ENCODE measurements at regions not wholly inside any gene's neighbourhood (a gene's known extent, or its start where the extent isn't known, plus 50 kb on each side); places are given as distances from the start of the nearest gene placed in this dataset.
A peak's percentile ranks its signal among the peaks of the same experiment; 100 is the strongest.

DNA sequence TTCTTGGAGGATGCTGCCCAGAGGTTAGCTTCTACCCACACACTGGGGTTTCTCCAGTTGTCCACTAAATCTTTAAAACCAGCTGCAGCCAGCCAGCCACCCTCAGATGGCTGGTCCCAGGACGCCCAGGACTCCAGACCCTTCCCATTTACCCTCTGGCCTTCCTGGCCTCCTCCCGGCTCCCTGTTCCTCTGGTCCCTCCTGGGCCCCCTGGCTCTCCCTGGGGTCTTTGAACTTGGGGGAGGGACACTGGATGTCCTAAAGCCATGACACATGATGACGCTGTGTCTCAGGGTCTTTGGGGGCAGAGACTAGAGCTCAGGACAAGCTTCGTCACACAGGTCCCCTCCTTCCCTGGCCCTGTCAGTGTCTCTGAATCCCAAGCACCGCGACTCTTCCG, 201.1 kb upstream of the HDAC4 start:
- TF ChIP-seq, protein P1, sequence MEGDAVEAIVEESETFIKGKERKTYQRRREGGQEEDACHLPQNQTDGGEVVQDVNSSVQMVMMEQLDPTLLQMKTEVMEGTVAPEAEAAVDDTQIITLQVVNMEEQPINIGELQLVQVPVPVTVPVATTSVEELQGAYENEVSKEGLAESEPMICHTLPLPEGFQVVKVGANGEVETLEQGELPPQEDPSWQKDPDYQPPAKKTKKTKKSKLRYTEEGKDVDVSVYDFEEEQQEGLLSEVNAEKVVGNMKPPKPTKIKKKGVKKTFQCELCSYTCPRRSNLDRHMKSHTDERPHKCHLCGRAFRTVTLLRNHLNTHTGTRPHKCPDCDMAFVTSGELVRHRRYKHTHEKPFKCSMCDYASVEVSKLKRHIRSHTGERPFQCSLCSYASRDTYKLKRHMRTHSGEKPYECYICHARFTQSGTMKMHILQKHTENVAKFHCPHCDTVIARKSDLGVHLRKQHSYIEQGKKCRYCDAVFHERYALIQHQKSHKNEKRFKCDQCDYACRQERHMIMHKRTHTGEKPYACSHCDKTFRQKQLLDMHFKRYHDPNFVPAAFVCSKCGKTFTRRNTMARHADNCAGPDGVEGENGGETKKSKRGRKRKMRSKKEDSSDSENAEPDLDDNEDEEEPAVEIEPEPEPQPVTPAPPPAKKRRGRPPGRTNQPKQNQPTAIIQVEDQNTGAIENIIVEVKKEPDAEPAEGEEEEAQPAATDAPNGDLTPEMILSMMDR (conservative IDR thresholded peaks at IDR 0.05; ENCODE audit: low read depth in 2 of 2), result no peak
- Histone ChIP-seq H4K20me1 (replicated peaks; ENCODE audit: insufficient read depth) (no peaks in the 10 kb centered on the region), H2AFZ (no peak overlapping the region), H3K36me3 (ENCODE audit: insufficient read depth) (no peaks in the 10 kb centered on the region), H3K27ac (ENCODE audit: low read depth) (no peak overlapping the region), H3K4me2 (no peak overlapping the region), H3K4me1 (ENCODE audit: insufficient read depth) (no peaks in the 10 kb centered on the region; the same call in 1 of the 2 replicates), H3K79me2 (replicated peaks; ENCODE audit: insufficient read depth) (no peaks in the 10 kb centered on the region), H3F3A (replicated peaks; ENCODE audit: low read depth) (no peaks in the 10 kb centered on the region), H3K4me3 (no peak overlapping the region), H3K9me2 (ENCODE audit: insufficient read depth) (peaks cover 5% of the 10 kb centered on the region; the same call in 1 of the 2 replicates), H3K27me3 (ENCODE audit: insufficient read depth) (no peaks in the 10 kb centered on the region)
- H3K4me3 Mint-ChIP-seq, result no peak overlapping the region
- H3K27ac Mint-ChIP-seq, result no peak overlapping the region
- H3K36me3 Mint-ChIP-seq (ENCODE audit: low read depth), result no peaks in the 10 kb centered on the region
- H3K27me3 Mint-ChIP-seq (ENCODE audit: insufficient read depth, low read depth, poor library complexity), result peaks cover 5% of the 10 kb centered on the region
- no peak for DNase-seq (ENCODE audit: low spot score)
- H3K9me3 Mint-ChIP-seq, result peaks cover 4% of the 10 kb centered on the region; the same call in 1 of the 3 replicates
- no peak; the same call in 2 of the 3 replicates for ATAC-seq
- H3K4me1 Mint-ChIP-seq, result peaks cover 7% of the 10 kb centered on the region

DNA sequence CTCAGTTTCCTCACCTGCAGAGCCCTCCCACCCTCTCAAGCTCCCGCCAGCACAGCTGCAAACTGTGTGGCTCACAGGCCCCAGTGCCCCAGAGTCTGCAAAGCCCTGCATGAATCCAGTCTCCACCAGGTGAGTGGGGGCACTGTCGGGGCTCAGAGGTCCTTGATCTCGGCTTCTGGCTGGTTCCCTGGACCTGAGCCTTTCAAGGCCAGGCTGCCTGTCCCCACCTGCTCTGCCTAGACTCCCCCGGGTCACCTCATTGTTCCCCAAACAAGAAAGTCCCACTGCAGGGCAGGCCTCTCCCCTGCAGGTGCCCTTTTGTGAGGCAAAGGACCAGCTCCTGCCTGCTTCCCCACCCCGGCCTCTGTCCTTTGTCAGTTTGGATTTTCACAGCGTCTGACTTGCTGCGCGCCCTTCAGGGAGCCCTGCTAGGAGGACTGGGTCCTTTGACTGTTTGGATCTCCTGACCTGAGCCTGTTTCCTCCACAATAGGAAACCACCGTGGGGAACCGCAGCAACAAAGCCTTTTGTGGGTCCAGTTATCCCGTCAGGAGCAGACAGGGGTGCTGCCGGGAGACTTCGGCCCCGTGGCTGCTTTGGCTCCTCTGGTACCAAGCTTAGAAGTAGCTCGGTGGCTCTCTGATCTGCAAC, 200.5 kb upstream of the HDAC4 start:
- H3K27me3 ChIP-seq (ENCODE audit: insufficient read depth), result no peaks in the 10 kb centered on the region
- no peaks in the 10 kb centered on the region for H3K36me3 ChIP-seq (ENCODE audit: insufficient read depth)
- H3K36me3 Mint-ChIP-seq (ENCODE audit: low read depth), result no peaks in the 10 kb centered on the region
- H3K79me2 ChIP-seq (replicated peaks; ENCODE audit: insufficient read depth), result no peaks in the 10 kb centered on the region
- H3K4me3 Mint-ChIP-seq, result no peak overlapping the region
- no peak overlapping the region for H3K27ac ChIP-seq (ENCODE audit: low read depth)
- H3K9me3 Mint-ChIP-seq, result peaks cover 4% of the 10 kb centered on the region; the same call in 1 of the 3 replicates
- H3K4me2 ChIP-seq, result no peak overlapping the region
- H3K4me1 ChIP-seq (ENCODE audit: insufficient read depth), result no peaks in the 10 kb centered on the region; the same call in 1 of the 2 replicates
- no peak for DNase-seq (ENCODE audit: low spot score)
- H3K4me1 Mint-ChIP-seq, result peaks cover 7% of the 10 kb centered on the region
- H4K20me1 ChIP-seq (replicated peaks; ENCODE audit: insufficient read depth), result no peaks in the 10 kb centered on the region
- ATAC-seq, result peak; percentile 91
- H2AFZ ChIP-seq, result peak overlapping the region; percentile 83
- no peak overlapping the region for H3K27ac Mint-ChIP-seq
- H3F3A ChIP-seq (replicated peaks; ENCODE audit: low read depth), result no peaks in the 10 kb centered on the region
- H3K4me3 ChIP-seq, result no peak overlapping the region
- peaks cover 5% of the 10 kb centered on the region for H3K27me3 Mint-ChIP-seq (ENCODE audit: insufficient read depth, low read depth, poor library complexity)
- peaks cover 1% of the 10 kb centered on the region; the same call in 1 of the 2 replicates for H3K9me2 ChIP-seq (ENCODE audit: insufficient read depth)
- TF ChIP-seq NANOG (IDR thresholded peaks at IDR 0.05; ENCODE audit: borderline replicate concordance), result no peak
- TF ChIP-seq, protein P2, sequence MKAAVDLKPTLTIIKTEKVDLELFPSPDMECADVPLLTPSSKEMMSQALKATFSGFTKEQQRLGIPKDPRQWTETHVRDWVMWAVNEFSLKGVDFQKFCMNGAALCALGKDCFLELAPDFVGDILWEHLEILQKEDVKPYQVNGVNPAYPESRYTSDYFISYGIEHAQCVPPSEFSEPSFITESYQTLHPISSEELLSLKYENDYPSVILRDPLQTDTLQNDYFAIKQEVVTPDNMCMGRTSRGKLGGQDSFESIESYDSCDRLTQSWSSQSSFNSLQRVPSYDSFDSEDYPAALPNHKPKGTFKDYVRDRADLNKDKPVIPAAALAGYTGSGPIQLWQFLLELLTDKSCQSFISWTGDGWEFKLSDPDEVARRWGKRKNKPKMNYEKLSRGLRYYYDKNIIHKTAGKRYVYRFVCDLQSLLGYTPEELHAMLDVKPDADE (IDR thresholded peaks at IDR 0.05), result no peak
- no peak for TF ChIP-seq STAT1 (IDR thresholded peaks at IDR 0.05; ENCODE audit: unreplicated experiment)
- no peak for TF ChIP-seq ZNF114 (CRISPR knock-in tag; IDR thresholded peaks at IDR 0.05)
- TF ChIP-seq, protein P3, sequence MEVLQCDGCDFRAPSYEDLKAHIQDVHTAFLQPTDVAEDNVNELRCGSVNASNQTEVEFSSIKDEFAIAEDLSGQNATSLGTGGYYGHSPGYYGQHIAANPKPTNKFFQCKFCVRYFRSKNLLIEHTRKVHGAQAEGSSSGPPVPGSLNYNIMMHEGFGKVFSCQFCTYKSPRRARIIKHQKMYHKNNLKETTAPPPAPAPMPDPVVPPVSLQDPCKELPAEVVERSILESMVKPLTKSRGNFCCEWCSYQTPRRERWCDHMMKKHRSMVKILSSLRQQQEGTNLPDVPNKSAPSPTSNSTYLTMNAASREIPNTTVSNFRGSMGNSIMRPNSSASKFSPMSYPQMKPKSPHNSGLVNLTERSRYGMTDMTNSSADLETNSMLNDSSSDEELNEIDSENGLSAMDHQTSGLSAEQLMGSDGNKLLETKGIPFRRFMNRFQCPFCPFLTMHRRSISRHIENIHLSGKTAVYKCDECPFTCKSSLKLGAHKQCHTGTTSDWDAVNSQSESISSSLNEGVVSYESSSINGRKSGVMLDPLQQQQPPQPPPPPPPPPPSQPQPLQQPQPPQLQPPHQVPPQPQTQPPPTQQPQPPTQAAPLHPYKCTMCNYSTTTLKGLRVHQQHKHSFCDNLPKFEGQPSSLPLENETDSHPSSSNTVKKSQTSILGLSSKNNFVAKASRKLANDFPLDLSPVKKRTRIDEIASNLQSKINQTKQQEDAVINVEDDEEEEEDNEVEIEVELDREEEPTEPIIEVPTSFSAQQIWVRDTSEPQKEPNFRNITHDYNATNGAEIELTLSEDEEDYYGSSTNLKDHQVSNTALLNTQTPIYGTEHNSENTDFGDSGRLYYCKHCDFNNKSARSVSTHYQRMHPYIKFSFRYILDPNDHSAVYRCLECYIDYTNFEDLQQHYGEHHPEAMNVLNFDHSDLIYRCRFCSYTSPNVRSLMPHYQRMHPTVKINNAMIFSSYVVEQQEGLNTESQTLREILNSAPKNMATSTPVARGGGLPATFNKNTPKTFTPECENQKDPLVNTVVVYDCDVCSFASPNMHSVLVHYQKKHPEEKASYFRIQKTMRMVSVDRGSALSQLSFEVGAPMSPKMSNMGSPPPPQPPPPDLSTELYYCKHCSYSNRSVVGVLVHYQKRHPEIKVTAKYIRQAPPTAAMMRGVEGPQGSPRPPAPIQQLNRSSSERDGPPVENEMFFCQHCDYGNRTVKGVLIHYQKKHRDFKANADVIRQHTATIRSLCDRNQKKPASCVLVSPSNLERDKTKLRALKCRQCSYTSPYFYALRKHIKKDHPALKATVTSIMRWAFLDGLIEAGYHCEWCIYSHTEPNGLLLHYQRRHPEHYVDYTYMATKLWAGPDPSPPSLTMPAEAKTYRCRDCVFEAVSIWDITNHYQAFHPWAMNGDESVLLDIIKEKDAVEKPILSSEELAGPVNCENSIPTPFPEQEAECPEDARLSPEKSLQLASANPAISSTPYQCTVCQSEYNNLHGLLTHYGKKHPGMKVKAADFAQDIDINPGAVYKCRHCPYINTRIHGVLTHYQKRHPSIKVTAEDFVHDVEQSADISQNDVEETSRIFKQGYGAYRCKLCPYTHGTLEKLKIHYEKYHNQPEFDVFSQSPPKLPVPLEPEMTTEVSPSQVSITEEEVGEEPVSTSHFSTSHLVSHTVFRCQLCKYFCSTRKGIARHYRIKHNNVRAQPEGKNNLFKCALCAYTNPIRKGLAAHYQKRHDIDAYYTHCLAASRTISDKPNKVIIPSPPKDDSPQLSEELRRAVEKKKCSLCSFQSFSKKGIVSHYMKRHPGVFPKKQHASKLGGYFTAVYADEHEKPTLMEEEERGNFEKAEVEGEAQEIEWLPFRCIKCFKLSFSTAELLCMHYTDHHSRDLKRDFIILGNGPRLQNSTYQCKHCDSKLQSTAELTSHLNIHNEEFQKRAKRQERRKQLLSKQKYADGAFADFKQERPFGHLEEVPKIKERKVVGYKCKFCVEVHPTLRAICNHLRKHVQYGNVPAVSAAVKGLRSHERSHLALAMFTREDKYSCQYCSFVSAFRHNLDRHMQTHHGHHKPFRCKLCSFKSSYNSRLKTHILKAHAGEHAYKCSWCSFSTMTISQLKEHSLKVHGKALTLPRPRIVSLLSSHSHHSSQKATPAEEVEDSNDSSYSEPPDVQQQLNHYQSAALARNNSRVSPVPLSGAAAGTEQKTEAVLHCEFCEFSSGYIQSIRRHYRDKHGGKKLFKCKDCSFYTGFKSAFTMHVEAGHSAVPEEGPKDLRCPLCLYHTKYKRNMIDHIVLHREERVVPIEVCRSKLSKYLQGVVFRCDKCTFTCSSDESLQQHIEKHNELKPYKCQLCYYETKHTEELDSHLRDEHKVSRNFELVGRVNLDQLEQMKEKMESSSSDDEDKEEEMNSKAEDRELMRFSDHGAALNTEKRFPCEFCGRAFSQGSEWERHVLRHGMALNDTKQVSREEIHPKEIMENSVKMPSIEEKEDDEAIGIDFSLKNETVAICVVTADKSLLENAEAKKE (CRISPR knock-in tag; IDR thresholded peaks at IDR 0.05), result no peak
- TF ChIP-seq POLR2AphosphoS5 (IDR thresholded peaks at IDR 0.05; ENCODE audit: low read depth), result no peak
- TF ChIP-seq, protein P1 (conservative IDR thresholded peaks at IDR 0.05; ENCODE audit: low read depth in 2 of 2), result no peak
- TF ChIP-seq ZNF331 (CRISPR knock-in tag; IDR thresholded peaks at IDR 0.05; ENCODE audit: low read depth), result no peak
- TF ChIP-seq EZH2phosphoT487 (IDR thresholded peaks at IDR 0.05; ENCODE audit: unreplicated experiment), result no peak
- TF ChIP-seq CREB1 (CRISPR knock-in tag; IDR thresholded peaks at IDR 0.05; ENCODE audit: low read depth), result no peak
